ENCODE measurements at regions not wholly inside any gene's neighbourhood (a gene's known extent, or its start where the extent isn't known, plus 50 kb on each side); places are given as distances from the start of the nearest gene placed in this dataset.

GRCh38 chr13:107351305-107351704, 783.4 kb upstream of the ARGLU1 start:
- no peaks in the 10 kb centered on the region for H3K4me1 ChIP-seq
- no peak for TF ChIP-seq CTCF (IDR thresholded peaks at IDR 0.05)
- ATAC-seq: peak in 1 of 2 donors; percentile 31
- DNase-seq: no peak
- H3K4me3 ChIP-seq: no peak overlapping the region
- intact Hi-C loops (cut with DNase I): no loop called here
- no peaks in the 10 kb centered on the region for H3K36me3 ChIP-seq
- H3K9me3 ChIP-seq: no peaks in the 10 kb centered on the region
- no peak overlapping the region for H3K27ac ChIP-seq
- H3K27me3 ChIP-seq (ENCODE audit: low read depth): no peaks in the 10 kb centered on the region

- Histone ChIP-seq H3K36me3 (no peaks in the 10 kb centered on the region), H3K4me1 (no peaks in the 10 kb centered on the region), H3K27ac (no peak overlapping the region), H3K4me3 (no peak overlapping the region), H3K27me3 (ENCODE audit: low read depth) (no peaks in the 10 kb centered on the region), H3K9me3 (no peaks in the 10 kb centered on the region)
- no peak for DNase-seq
- TF ChIP-seq CTCF (IDR thresholded peaks at IDR 0.05): no peak
- no peak for ATAC-seq
- intact Hi-C loops (cut with DNase I): no loop called here
Measured at GRCh38 chr13:107348925-107349324, 781.0 kb upstream of the ARGLU1 start.

- intact Hi-C loops (cut with DNase I): no loop called here
- no peak overlapping the region for H3K27ac ChIP-seq
- no peak overlapping the region for H3K4me3 ChIP-seq
- TF ChIP-seq CTCF (IDR thresholded peaks at IDR 0.05): no peak
- no peak for ATAC-seq
- H3K27me3 ChIP-seq (ENCODE audit: low read depth): no peaks in the 10 kb centered on the region
- H3K36me3 ChIP-seq: no peaks in the 10 kb centered on the region
- no peaks in the 10 kb centered on the region for H3K9me3 ChIP-seq
- no peak for DNase-seq
- no peaks in the 10 kb centered on the region for H3K4me1 ChIP-seq
Measured at GRCh38 chr13:107348471-107348870, 780.5 kb upstream of the ARGLU1 start.

- intact Hi-C loops (cut with DNase I): no loop called here
- Histone ChIP-seq H3K9me3 (no peaks in the 10 kb centered on the region), H3K4me3 (no peak overlapping the region), H3K27me3 (ENCODE audit: low read depth) (no peaks in the 10 kb centered on the region), H3K36me3 (no peaks in the 10 kb centered on the region), H3K4me1 (no peaks in the 10 kb centered on the region), H3K27ac (no peak overlapping the region)
- no peak for DNase-seq
- no peak for ATAC-seq
- no peak for TF ChIP-seq CTCF (IDR thresholded peaks at IDR 0.05)
Measured at GRCh38 chr13:107347641-107348369, 779.9 kb upstream of the ARGLU1 start.

- Histone ChIP-seq H3K9me3 (no peaks in the 10 kb centered on the region), H3K4me3 (no peak overlapping the region), H3K27ac (no peak overlapping the region), H3K27me3 (ENCODE audit: low read depth) (no peaks in the 10 kb centered on the region), H3K36me3 (no peaks in the 10 kb centered on the region), H3K4me1 (no peaks in the 10 kb centered on the region)
- intact Hi-C loops (cut with DNase I): no loop called here
- DNase-seq (no peak), ATAC-seq (no peak)
- TF ChIP-seq CTCF (IDR thresholded peaks at IDR 0.05): no peak
Measured at GRCh38 chr13:107342747-107343146, 774.8 kb upstream of the ARGLU1 start.

All from lower lobe of right lung (tissue), 2 donors.